ENCODE measurements at regions not wholly inside any gene's neighbourhood (a gene's known extent, or its start where the extent isn't known, plus 50 kb on each side); places are given as distances from the start of the nearest gene placed in this dataset.

DNA sequence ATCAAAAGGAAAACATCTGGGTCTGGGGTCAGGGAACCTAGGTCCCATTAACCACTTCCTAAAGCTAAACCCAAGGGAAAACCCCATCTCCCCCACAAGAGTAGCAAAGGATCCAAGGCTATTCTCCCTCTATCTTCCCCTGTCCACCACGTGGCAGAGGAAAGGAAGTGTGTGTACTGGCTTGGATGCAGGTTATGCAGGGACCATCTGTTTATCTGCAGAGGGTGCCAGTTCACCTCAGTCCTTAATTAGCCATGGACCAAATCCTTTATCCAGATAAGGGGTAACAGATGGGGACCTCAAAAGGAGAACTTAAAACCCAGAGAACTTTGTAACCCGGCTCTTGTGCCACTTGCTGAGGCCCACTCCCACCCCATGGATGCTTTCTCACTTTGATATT, 135.3 kb downstream of the ZNF518B start:
- no peak overlapping the region for H3K9ac ChIP-seq (ENCODE audit: low read length)
- H3K79me1 ChIP-seq (ENCODE audit: low read length), result peaks cover 10% of the 10 kb centered on the region
- no peak overlapping the region for H3K27ac ChIP-seq (ENCODE audit: low read depth, low read length)
- peak overlapping the region; percentile 60 for H4K91ac ChIP-seq (ENCODE audit: low read depth, low read length)
- H2BK120ac ChIP-seq (ENCODE audit: insufficient read depth, low read length, poor library complexity), result no peak overlapping the region
- H3K18ac ChIP-seq (ENCODE audit: low read length), result no peak overlapping the region
- no peak overlapping the region for H3K4ac ChIP-seq (ENCODE audit: low read depth, low read length)
- no peaks in the 10 kb centered on the region for H3K27me3 ChIP-seq (ENCODE audit: insufficient read depth, low read length)
- no peak overlapping the region for H4K8ac ChIP-seq (ENCODE audit: low read depth, low read length)
- no peak overlapping the region for H3K23ac ChIP-seq (ENCODE audit: low read length)
- H2BK5ac ChIP-seq (ENCODE audit: low read depth, low read length, poor library complexity), result no peak overlapping the region
- H3K4me2 ChIP-seq (ENCODE audit: low read length), result no peak overlapping the region
- H3K14ac ChIP-seq (ENCODE audit: low read length), result no peak overlapping the region
- no peaks in the 10 kb centered on the region for H3K79me2 ChIP-seq (ENCODE audit: control insufficient read depth, insufficient read depth, low read length, poor library complexity)
- H3K4me3 ChIP-seq (ENCODE audit: low read depth, low read length), result no peak overlapping the region
- peaks cover 15 to 16% of the 10 kb centered on the region in 2 experiments for H3K4me1 ChIP-seq (ENCODE audit: control insufficient read depth in 1 of 2, insufficient read depth in 2 of 2, low read length in 2 of 2)
- no peak overlapping the region for H2AK5ac ChIP-seq (ENCODE audit: low read length)
- H2AFZ ChIP-seq (ENCODE audit: insufficient read depth, low read length, poor library complexity), result no peak overlapping the region
- no peak overlapping the region for H2BK12ac ChIP-seq (ENCODE audit: low read length)
- no CpG with 5 or more reads among the region's 2 CpGs for WGBS (ENCODE audit: extremely low coverage, insufficient coverage, insufficient read length)
- H3K36me3 ChIP-seq (ENCODE audit: control insufficient read depth in 1 of 2, insufficient read depth in 2 of 2, low read length in 2 of 2), result no peaks in the 10 kb centered on the region
- H3K9me3 ChIP-seq (ENCODE audit: insufficient read depth, low read depth, low read length), result no peaks in the 10 kb centered on the region
- no peak for DNase-seq
- no peak overlapping the region for H4K12ac ChIP-seq (ENCODE audit: low read depth, low read length)

DNA sequence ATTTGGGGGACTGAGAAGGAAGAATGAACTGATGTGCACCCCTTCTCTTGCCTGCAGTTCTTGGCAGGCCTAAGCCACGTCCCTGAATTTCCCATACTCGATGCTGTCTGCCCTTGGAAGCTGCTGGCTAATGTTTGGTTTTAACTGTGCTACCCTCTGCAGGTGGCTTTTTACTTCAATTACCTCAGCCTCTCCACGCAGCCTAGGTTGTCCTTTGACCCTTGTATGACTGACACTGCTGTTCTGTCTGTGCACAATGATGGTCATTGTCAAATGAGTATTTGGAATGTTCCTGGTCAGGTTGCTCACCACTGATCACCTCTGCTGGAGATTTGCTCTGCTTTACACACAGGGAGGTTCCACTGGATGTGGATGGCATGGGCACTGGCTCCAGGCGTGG, 137.1 kb downstream of the ZNF518B start:
- Histone ChIP-seq H2AFZ (ENCODE audit: insufficient read depth, low read length, poor library complexity) (no peak overlapping the region), H3K4ac (ENCODE audit: low read depth, low read length) (no peak overlapping the region), H3K4me2 (ENCODE audit: low read length) (no peak overlapping the region), H3K27me3 (ENCODE audit: insufficient read depth, low read length) (no peaks in the 10 kb centered on the region), H3K14ac (ENCODE audit: low read length) (no peak overlapping the region), H3K27ac (ENCODE audit: low read depth, low read length) (no peak overlapping the region), H2AK5ac (ENCODE audit: low read length) (no peak overlapping the region), H3K23ac (ENCODE audit: low read length) (no peak overlapping the region), H3K4me3 (ENCODE audit: low read depth, low read length) (no peak overlapping the region), H3K9ac (ENCODE audit: low read length) (no peak overlapping the region), H3K36me3 (ENCODE audit: control insufficient read depth in 1 of 2, insufficient read depth in 2 of 2, low read length in 2 of 2) (no peaks in the 10 kb centered on the region), H2BK5ac (ENCODE audit: low read depth, low read length, poor library complexity) (no peak overlapping the region), H3K79me1 (ENCODE audit: low read length) (peaks cover 7% of the 10 kb centered on the region), H3K18ac (ENCODE audit: low read length) (no peak overlapping the region), H3K9me3 (ENCODE audit: insufficient read depth, low read depth, low read length) (no peaks in the 10 kb centered on the region), H3K79me2 (ENCODE audit: control insufficient read depth, insufficient read depth, low read length, poor library complexity) (no peaks in the 10 kb centered on the region), H2BK120ac (ENCODE audit: insufficient read depth, low read length, poor library complexity) (peak overlapping the region; percentile 10), H3K4me1 (ENCODE audit: control insufficient read depth in 1 of 2, insufficient read depth in 2 of 2, low read length in 2 of 2) (peaks cover 15 to 17% of the 10 kb centered on the region in 2 experiments), H4K91ac (ENCODE audit: low read depth, low read length) (peak overlapping the region; percentile 8), H2BK12ac (ENCODE audit: low read length) (no peak overlapping the region), H4K8ac (ENCODE audit: low read depth, low read length) (no peak overlapping the region), H4K12ac (ENCODE audit: low read depth, low read length) (no peak overlapping the region)
- no CpG with 5 or more reads among the region's 4 CpGs for WGBS (ENCODE audit: extremely low coverage, insufficient coverage, insufficient read length)
- no peak for DNase-seq

DNA sequence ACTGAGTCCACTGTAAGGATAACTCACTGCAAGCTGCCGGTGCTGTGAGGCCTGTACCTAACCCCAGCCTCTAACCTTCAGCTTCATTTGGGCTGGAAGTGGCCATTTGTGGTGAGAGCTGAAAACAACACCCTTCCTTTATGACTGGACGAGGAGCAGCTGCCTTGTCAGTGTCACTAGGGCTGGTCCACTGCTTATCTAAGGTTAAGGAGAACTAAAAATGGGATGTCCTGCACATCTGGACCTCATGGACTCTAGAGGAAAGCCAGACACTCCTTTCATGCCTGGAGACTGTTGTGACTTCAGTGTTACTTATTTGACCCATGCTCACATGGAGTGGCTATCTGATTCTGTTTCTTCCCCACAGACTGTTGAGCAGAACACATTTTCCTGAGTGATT, 139.9 kb downstream of the ZNF518B start:
- Histone ChIP-seq H3K14ac (ENCODE audit: low read length) (peak overlapping the region; percentile 22), H4K12ac (ENCODE audit: low read depth, low read length) (no peak overlapping the region), H2BK12ac (ENCODE audit: low read length) (peak overlapping the region; percentile 63), H3K27me3 (ENCODE audit: insufficient read depth, low read length) (no peaks in the 10 kb centered on the region), H3K9me3 (ENCODE audit: insufficient read depth, low read depth, low read length) (no peaks in the 10 kb centered on the region), H3K36me3 (ENCODE audit: control insufficient read depth in 1 of 2, insufficient read depth in 2 of 2, low read length in 2 of 2) (no peaks in the 10 kb centered on the region), H3K9ac (ENCODE audit: low read length) (no peak overlapping the region), H3K79me1 (ENCODE audit: low read length) (peaks cover 10% of the 10 kb centered on the region), H3K27ac (ENCODE audit: low read depth, low read length) (peak overlapping the region; percentile 35), H3K23ac (ENCODE audit: low read length) (no peak overlapping the region), H3K4ac (ENCODE audit: low read depth, low read length) (no peak overlapping the region), H2AK5ac (ENCODE audit: low read length) (no peak overlapping the region), H4K91ac (ENCODE audit: low read depth, low read length) (peak overlapping the region; percentile 65), H2BK5ac (ENCODE audit: low read depth, low read length, poor library complexity) (peak overlapping the region; percentile 24), H3K79me2 (ENCODE audit: control insufficient read depth, insufficient read depth, low read length, poor library complexity) (no peaks in the 10 kb centered on the region), H4K8ac (ENCODE audit: low read depth, low read length) (peak overlapping the region; percentile 23), H3K18ac (ENCODE audit: low read length) (peak overlapping the region; percentile 35), H3K4me1 (ENCODE audit: control insufficient read depth in 1 of 2, insufficient read depth in 2 of 2, low read length in 2 of 2) (peaks cover 15 to 17% of the 10 kb centered on the region in 2 experiments), H2BK120ac (ENCODE audit: insufficient read depth, low read length, poor library complexity) (no peak overlapping the region), H3K4me3 (ENCODE audit: low read depth, low read length) (no peak overlapping the region), H3K4me2 (ENCODE audit: low read length) (no peak overlapping the region), H2AFZ (ENCODE audit: insufficient read depth, low read length, poor library complexity) (no peak overlapping the region)
- no CpG with 5 or more reads among the region's 2 CpGs for WGBS (ENCODE audit: extremely low coverage, insufficient coverage, insufficient read length)
- DNase-seq, result no peak

DNA sequence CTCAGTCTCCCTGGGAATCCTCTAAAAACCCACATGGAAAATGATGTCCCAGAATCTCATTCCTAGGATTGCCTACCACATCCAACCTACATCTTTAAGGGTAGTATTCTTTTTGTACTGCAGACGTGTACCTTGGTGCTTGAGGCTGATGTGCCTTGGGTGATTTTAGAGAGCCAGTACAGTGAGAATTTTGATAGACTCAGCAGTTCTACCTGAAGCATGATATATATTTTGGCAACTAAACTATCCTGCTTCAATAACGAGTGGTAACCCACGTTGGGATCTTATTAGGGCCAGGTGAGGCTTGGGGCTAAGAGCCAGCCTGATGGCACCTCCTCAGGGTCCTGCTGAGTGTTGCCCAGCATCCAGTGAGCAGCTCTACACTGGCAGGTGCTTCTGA, 140.4 kb downstream of the ZNF518B start:
- Histone ChIP-seq H2AK5ac (ENCODE audit: low read length) (no peak overlapping the region), H3K79me2 (ENCODE audit: control insufficient read depth, insufficient read depth, low read length, poor library complexity) (no peaks in the 10 kb centered on the region), H4K91ac (ENCODE audit: low read depth, low read length) (peak overlapping the region; percentile 65), H2BK5ac (ENCODE audit: low read depth, low read length, poor library complexity) (peak overlapping the region; percentile 24), H3K4me1 (ENCODE audit: control insufficient read depth in 1 of 2, insufficient read depth in 2 of 2, low read length in 2 of 2) (peaks cover 14 to 17% of the 10 kb centered on the region in 2 experiments), H2BK120ac (ENCODE audit: insufficient read depth, low read length, poor library complexity) (no peak overlapping the region), H3K23ac (ENCODE audit: low read length) (no peak overlapping the region), H4K12ac (ENCODE audit: low read depth, low read length) (no peak overlapping the region), H3K9me3 (ENCODE audit: insufficient read depth, low read depth, low read length) (no peaks in the 10 kb centered on the region), H3K4me3 (ENCODE audit: low read depth, low read length) (no peak overlapping the region), H3K14ac (ENCODE audit: low read length) (no peak overlapping the region), H3K27me3 (ENCODE audit: insufficient read depth, low read length) (no peaks in the 10 kb centered on the region), H3K27ac (ENCODE audit: low read depth, low read length) (peak overlapping the region; percentile 12), H2AFZ (ENCODE audit: insufficient read depth, low read length, poor library complexity) (no peak overlapping the region), H3K79me1 (ENCODE audit: low read length) (peaks cover 10% of the 10 kb centered on the region), H3K4ac (ENCODE audit: low read depth, low read length) (no peak overlapping the region), H3K18ac (ENCODE audit: low read length) (no peak overlapping the region), H3K36me3 (ENCODE audit: control insufficient read depth in 1 of 2, insufficient read depth in 2 of 2, low read length in 2 of 2) (no peaks in the 10 kb centered on the region), H3K9ac (ENCODE audit: low read length) (no peak overlapping the region), H2BK12ac (ENCODE audit: low read length) (peak overlapping the region; percentile 63), H3K4me2 (ENCODE audit: low read length) (no peak overlapping the region), H4K8ac (ENCODE audit: low read depth, low read length) (peak overlapping the region; percentile 23)
- no CpG with 5 or more reads among the region's 3 CpGs for WGBS (ENCODE audit: extremely low coverage, insufficient coverage, insufficient read length)
- DNase-seq, result no peak

All from trophoblast cell (in vitro differentiated cells and primary cell).